Osteocyte (in vitro differentiated cells): ENCODE measurements at regions not wholly inside any gene's neighbourhood (a gene's known extent, or its start where the extent isn't known, plus 50 kb on each side); places are given as distances from the start of the nearest gene placed in this dataset.

ENCODE experiments used
- DNase-seq: peaks from one replicate; pipeline ENCODE4 v3.0.0; 2021; ENCODE audit warnings: mixed read lengths; ENCODE audit not compliant: unreplicated experiment; ENCODE audit errors: extremely low spot score
- H3K27ac Mint-ChIP-seq: one replicate; pipeline ENCODE4 v1.8.0; 2021; ENCODE audit warnings: mild to moderate bottlenecking, mixed read lengths; ENCODE audit not compliant: unreplicated experiment
- H3K27me3 Mint-ChIP-seq: one replicate; pipeline ENCODE4 v1.8.0; 2021; ENCODE audit warnings: mixed read lengths; ENCODE audit not compliant: unreplicated experiment
- H3K36me3 Mint-ChIP-seq: one replicate; pipeline ENCODE4 v1.8.0; 2021; ENCODE audit warnings: mixed read lengths; ENCODE audit not compliant: unreplicated experiment
- H3K4me1 Mint-ChIP-seq: one replicate; pipeline ENCODE4 v1.8.0; 2021; ENCODE audit warnings: mixed read lengths; ENCODE audit not compliant: unreplicated experiment
- H3K4me3 Mint-ChIP-seq: one replicate; pipeline ENCODE4 v1.8.0; 2021; ENCODE audit warnings: mild to moderate bottlenecking, moderate library complexity, mixed read lengths; ENCODE audit not compliant: unreplicated experiment
- H3K9me3 Mint-ChIP-seq: one replicate; pipeline ENCODE4 v1.8.0; 2021; ENCODE audit warnings: mixed read lengths; ENCODE audit not compliant: unreplicated experiment
- TF ChIP-seq, protein P1 (sequence below): fragments of 200-600 bp; sonication (generic); IDR thresholded peaks from 2 replicates; pipeline ENCODE4 v1.5.0; 2021; ENCODE audit warnings: antibody characterized with exemption, mild to moderate bottlenecking, moderate library complexity

- Mint-ChIP-seq H3K4me1 (no peaks in the 10 kb centered on the region), H3K27ac (no peak overlapping the region), H3K9me3 (no peaks in the 10 kb centered on the region), H3K27me3 (no peaks in the 10 kb centered on the region), H3K4me3 (no peak overlapping the region), H3K36me3 (no peaks in the 10 kb centered on the region)
- TF ChIP-seq, protein P1, sequence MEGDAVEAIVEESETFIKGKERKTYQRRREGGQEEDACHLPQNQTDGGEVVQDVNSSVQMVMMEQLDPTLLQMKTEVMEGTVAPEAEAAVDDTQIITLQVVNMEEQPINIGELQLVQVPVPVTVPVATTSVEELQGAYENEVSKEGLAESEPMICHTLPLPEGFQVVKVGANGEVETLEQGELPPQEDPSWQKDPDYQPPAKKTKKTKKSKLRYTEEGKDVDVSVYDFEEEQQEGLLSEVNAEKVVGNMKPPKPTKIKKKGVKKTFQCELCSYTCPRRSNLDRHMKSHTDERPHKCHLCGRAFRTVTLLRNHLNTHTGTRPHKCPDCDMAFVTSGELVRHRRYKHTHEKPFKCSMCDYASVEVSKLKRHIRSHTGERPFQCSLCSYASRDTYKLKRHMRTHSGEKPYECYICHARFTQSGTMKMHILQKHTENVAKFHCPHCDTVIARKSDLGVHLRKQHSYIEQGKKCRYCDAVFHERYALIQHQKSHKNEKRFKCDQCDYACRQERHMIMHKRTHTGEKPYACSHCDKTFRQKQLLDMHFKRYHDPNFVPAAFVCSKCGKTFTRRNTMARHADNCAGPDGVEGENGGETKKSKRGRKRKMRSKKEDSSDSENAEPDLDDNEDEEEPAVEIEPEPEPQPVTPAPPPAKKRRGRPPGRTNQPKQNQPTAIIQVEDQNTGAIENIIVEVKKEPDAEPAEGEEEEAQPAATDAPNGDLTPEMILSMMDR: no peak
- no peak for DNase-seq
These were observed 93.8 kb upstream of the SEMA6A start for GRCh38 chr5:116668390-116668789.

- TF ChIP-seq, protein P1: no peak
- Mint-ChIP-seq H3K9me3 (no peaks in the 10 kb centered on the region), H3K4me1 (no peaks in the 10 kb centered on the region), H3K36me3 (no peaks in the 10 kb centered on the region), H3K4me3 (no peak overlapping the region), H3K27ac (no peak overlapping the region), H3K27me3 (no peaks in the 10 kb centered on the region)
- DNase-seq: no peak
These were observed 92.3 kb upstream of the SEMA6A start for GRCh38 chr5:116666901-116667300.

- Mint-ChIP-seq H3K4me1 (no peaks in the 10 kb centered on the region), H3K4me3 (no peak overlapping the region), H3K27me3 (no peaks in the 10 kb centered on the region), H3K27ac (no peak overlapping the region), H3K9me3 (no peaks in the 10 kb centered on the region), H3K36me3 (no peaks in the 10 kb centered on the region)
- TF ChIP-seq, protein P1: no peak
- no peak for DNase-seq
These were observed 90.4 kb upstream of the SEMA6A start for GRCh38 chr5:116664988-116665387.

- Mint-ChIP-seq H3K9me3 (no peaks in the 10 kb centered on the region), H3K4me1 (peaks cover 5% of the 10 kb centered on the region), H3K36me3 (no peaks in the 10 kb centered on the region), H3K27ac (no peak overlapping the region), H3K27me3 (no peaks in the 10 kb centered on the region), H3K4me3 (no peak overlapping the region)
- DNase-seq: no peak
- TF ChIP-seq, protein P1: no peak
These were observed 88.5 kb upstream of the SEMA6A start for GRCh38 chr5:116663081-116663480.

- no peak overlapping the region for H3K4me3 Mint-ChIP-seq
- peaks cover 5% of the 10 kb centered on the region for H3K27me3 Mint-ChIP-seq
- no peak for DNase-seq
- TF ChIP-seq, protein P1: no peak
- no peaks in the 10 kb centered on the region for H3K9me3 Mint-ChIP-seq
- no peak overlapping the region for H3K27ac Mint-ChIP-seq
- H3K36me3 Mint-ChIP-seq: no peaks in the 10 kb centered on the region
- peaks cover 5% of the 10 kb centered on the region for H3K4me1 Mint-ChIP-seq
These were observed 86.8 kb upstream of the SEMA6A start for GRCh38 chr5:116661419-116661818.
